HG02610 (cell line): ENCODE measurements at regions not wholly inside any gene's neighbourhood (a gene's known extent, or its start where the extent isn't known, plus 50 kb on each side); places are given as distances from the start of the nearest gene placed in this dataset.
A peak's percentile ranks its signal among the peaks of the same experiment; 100 is the strongest.
"Not testable (repeated sequence)": the region's sequence is repeated elsewhere in the genome, so short reads cannot be mapped to it uniquely, and the experiment has no call there.

Experiments
- ATAC-seq: cut with Tn5 transposase; IDR thresholded peaks from one replicate; pipeline ENCODE4 v1.9.1; 2021; ENCODE audit warnings: mild to moderate bottlenecking, moderate library complexity; ENCODE audit not compliant: unreplicated experiment

GRCh38 chr5:41995193-41995592, 70.1 kb downstream of the FBXO4 start:
- ATAC-seq, result no peak

GRCh38 chr5:42001673-42002072, 76.6 kb downstream of the FBXO4 start:
- no peak for ATAC-seq

GRCh38 chr5:42003852-42004251, 78.8 kb downstream of the FBXO4 start:
- not testable (repeated sequence) for ATAC-seq

GRCh38 chr5:42005561-42006153, 80.6 kb downstream of the FBXO4 start:
- ATAC-seq, result peak; percentile 79

- no peak for ATAC-seq
Measured at GRCh38 chr5:42013561-42013960, 88.5 kb downstream of the FBXO4 start.

GRCh38 chr5:42015254-42015653, 90.2 kb downstream of the FBXO4 start:
- ATAC-seq, result no peak

GRCh38 chr5:42015681-42016080, 90.6 kb downstream of the FBXO4 start:
- no peak for ATAC-seq

- no peak for ATAC-seq
Measured at GRCh38 chr5:42020788-42021530, 95.9 kb downstream of the FBXO4 start.

GRCh38 chr5:42021923-42022322, 96.8 kb downstream of the FBXO4 start:
- ATAC-seq, result peak; percentile 77

GRCh38 chr5:42022383-42022972, 97.4 kb downstream of the FBXO4 start:
- peak; percentile 41 for ATAC-seq

GRCh38 chr5:42026446-42026845, 101.4 kb downstream of the FBXO4 start:
- ATAC-seq, result no peak

- no peak for ATAC-seq
Measured at GRCh38 chr5:42032137-42032536, 107.1 kb downstream of the FBXO4 start.

- no peak for ATAC-seq
Measured at GRCh38 chr5:42035526-42035925, 110.4 kb downstream of the FBXO4 start.

- ATAC-seq, result no peak
Measured at GRCh38 chr5:42036379-42036778, 111.3 kb downstream of the FBXO4 start.

- ATAC-seq, result no peak
Measured at GRCh38 chr5:42037379-42037932, 112.4 kb downstream of the FBXO4 start.

- ATAC-seq, result no peak
Measured at GRCh38 chr5:42043400-42043799, 118.3 kb downstream of the FBXO4 start.

GRCh38 chr5:42057254-42057690, 132.2 kb downstream of the FBXO4 start:
- ATAC-seq, result peak; percentile 97

- no peak for ATAC-seq
Measured at GRCh38 chr5:42059291-42059690, 134.2 kb downstream of the FBXO4 start.

GRCh38 chr5:42059778-42060464, 134.8 kb downstream of the FBXO4 start:
- no peak for ATAC-seq

GRCh38 chr5:42061121-42061520, 136.0 kb downstream of the FBXO4 start:
- ATAC-seq, result no peak

GRCh38 chr5:42064821-42065220, 139.7 kb downstream of the FBXO4 start:
- no peak for ATAC-seq
